CD1c-positive myeloid dendritic cell (primary cell): ENCODE measurements at regions not wholly inside any gene's neighbourhood (a gene's known extent, or its start where the extent isn't known, plus 50 kb on each side); places are given as distances from the start of the nearest gene placed in this dataset.

Experiments used
- DNase-seq: peaks from one replicate; pipeline ENCODE4 v3.0.0-alpha.2; 2016; ENCODE audit errors: extremely low spot score

- DNase-seq = no peak
Measured at GRCh38 chr2:220628252-220628651, 943.9 kb downstream of the EPHA4 start.

GRCh38 chr2:220641137-220641536 is 931.0 kb downstream of the EPHA4 start:
- no peak for DNase-seq

GRCh38 chr2:220646424-220646823 is 925.7 kb downstream of the EPHA4 start:
- no peak for DNase-seq

GRCh38 chr2:220648628-220649027 is 923.5 kb downstream of the EPHA4 start:
- DNase-seq = no peak

- DNase-seq = no peak
Measured at GRCh38 chr2:220653776-220654175, 918.3 kb downstream of the EPHA4 start.

- no peak for DNase-seq
Measured at GRCh38 chr2:220654322-220654721, 917.8 kb downstream of the EPHA4 start.

GRCh38 chr2:220660277-220661145 is 911.6 kb downstream of the EPHA4 start:
- no peak for DNase-seq

GRCh38 chr2:220662431-220662830 is 909.7 kb downstream of the EPHA4 start:
- no peak for DNase-seq

- no peak for DNase-seq
Measured at GRCh38 chr2:220663065-220663464, 909.0 kb downstream of the EPHA4 start.

GRCh38 chr2:220664272-220665107 is 907.6 kb downstream of the EPHA4 start:
- DNase-seq = no peak

GRCh38 chr2:220665108-220665471 is 907.0 kb downstream of the EPHA4 start:
- no peak for DNase-seq

GRCh38 chr2:220669324-220669723 is 902.8 kb downstream of the EPHA4 start:
- no peak for DNase-seq

- no peak for DNase-seq
Measured at GRCh38 chr2:220670511-220670910, 901.6 kb downstream of the EPHA4 start.

- DNase-seq = no peak
Measured at GRCh38 chr2:220673151-220673874, 898.8 kb downstream of the EPHA4 start.

- DNase-seq = no peak
Measured at GRCh38 chr2:220674033-220674432, 898.1 kb downstream of the EPHA4 start.

- no peak for DNase-seq
Measured at GRCh38 chr2:220676695-220677094, 895.4 kb downstream of the EPHA4 start.

GRCh38 chr2:220678943-220679342 is 893.2 kb downstream of the EPHA4 start:
- no peak for DNase-seq

- no peak for DNase-seq
Measured at GRCh38 chr2:220682616-220683015, 889.5 kb downstream of the EPHA4 start.

- DNase-seq = no peak
Measured at GRCh38 chr2:220684099-220684498, 888.0 kb downstream of the EPHA4 start.

- DNase-seq = peak; percentile 65
Measured at GRCh38 chr2:220687231-220687843, 884.8 kb downstream of the EPHA4 start.

GRCh38 chr2:220695397-220696279 is 876.5 kb downstream of the EPHA4 start:
- DNase-seq = no peak
